Calu3 (cell line): ENCODE measurements at regions not wholly inside any gene's neighbourhood (a gene's known extent, or its start where the extent isn't known, plus 50 kb on each side); places are given as distances from the start of the nearest gene placed in this dataset.

Experiments
- BruUV-seq: library from RNA; stranded (reverse); fragments of 400-500 nt; replicated peaks from 2 replicates; lab custom pipeline; 2021; lab: Mats Ljungman, UMichigan
- CTCF ChIA-PET: fragments of 300-600 bp; sonication (Branson Sonifier 250); formaldehyde crosslinking; loops from one replicate; lab custom pipeline; 2022; ENCODE audit warnings: antibody characterized with exemption; lab: Charles Lee
- DNase-seq: peaks from one replicate; pipeline ENCODE4 v3.0.0; 2022
- H3K27ac Mint-ChIP-seq: one replicate; pipeline ENCODE4 v1.8.0; 2022; ENCODE audit warnings: mixed read lengths; ENCODE audit not compliant: unreplicated experiment
- H3K27me3 Mint-ChIP-seq: one replicate; pipeline ENCODE4 v1.8.0; 2022; ENCODE audit warnings: mixed read lengths; ENCODE audit not compliant: unreplicated experiment
- H3K36me3 Mint-ChIP-seq: one replicate; pipeline ENCODE4 v1.8.0; 2022; ENCODE audit warnings: mild to moderate bottlenecking, moderate library complexity, mixed read lengths; ENCODE audit not compliant: insufficient read depth, unreplicated experiment
- H3K4me1 Mint-ChIP-seq: one replicate; pipeline ENCODE4 v1.8.0; 2022; ENCODE audit warnings: mild to moderate bottlenecking, low read depth, mixed read lengths; ENCODE audit not compliant: unreplicated experiment
- H3K4me3 Mint-ChIP-seq: one replicate; pipeline ENCODE4 v1.8.0; 2022; ENCODE audit warnings: mild to moderate bottlenecking, low read depth, moderate library complexity, mixed read lengths; ENCODE audit not compliant: unreplicated experiment
- H3K9me3 Mint-ChIP-seq: one replicate; pipeline ENCODE4 v1.8.0; 2022; ENCODE audit warnings: low read depth, mixed read lengths; ENCODE audit not compliant: unreplicated experiment
- CTCF ChIP-seq: fragments of 200-600 bp; IDR thresholded peaks from one replicate; pipeline ENCODE4 v1.8.0; 2022; ENCODE audit warnings: antibody characterized with exemption; ENCODE audit not compliant: unreplicated experiment
- intact Hi-C: fragments of 100-400 bp; cut with micrococcal nuclease; formaldehyde crosslinking; loops from one replicate; pipeline ENCODE4 v1.10.0; 2022; ENCODE audit not compliant: unreplicated experiment

GRCh38 chr5:176174345-176175025 is 63.7 kb upstream of the SIMC1 start:
- no peak overlapping the region for H3K27ac Mint-ChIP-seq
- H3K36me3 Mint-ChIP-seq = no peaks in the 10 kb centered on the region
- no peak overlapping the region for H3K4me3 Mint-ChIP-seq
- H3K27me3 Mint-ChIP-seq = peaks cover 57% of the 10 kb centered on the region
- CTCF ChIA-PET = interaction anchor here (1.0 kb wide), 1 partner anchor 12 kb away, joined by 5 read pairs; no protein-coding TSS in a partner anchor
- intact Hi-C loops = no loop called here
- no peaks in the 10 kb centered on the region for H3K4me1 Mint-ChIP-seq
- no peak for TF ChIP-seq CTCF
- H3K9me3 Mint-ChIP-seq = peaks cover 5% of the 10 kb centered on the region
- no peak for DNase-seq
- BruUV-seq = no TSS peak

GRCh38 chr5:176175101-176175852 is 62.9 kb upstream of the SIMC1 start:
- H3K36me3 Mint-ChIP-seq = no peaks in the 10 kb centered on the region
- H3K9me3 Mint-ChIP-seq = peaks cover 5% of the 10 kb centered on the region
- intact Hi-C loops = no loop called here
- no peaks in the 10 kb centered on the region for H3K4me1 Mint-ChIP-seq
- TF ChIP-seq CTCF = no peak
- no peak overlapping the region for H3K4me3 Mint-ChIP-seq
- no peak overlapping the region for H3K27ac Mint-ChIP-seq
- CTCF ChIA-PET = interaction anchor here (1.0 kb wide), 1 partner anchor 13 kb away, joined by 5 read pairs; no protein-coding TSS in a partner anchor
- no TSS peak for BruUV-seq
- peaks cover 57% of the 10 kb centered on the region for H3K27me3 Mint-ChIP-seq
- DNase-seq = no peak

- Mint-ChIP-seq H3K27me3 (peaks cover 61% of the 10 kb centered on the region), H3K4me3 (no peak overlapping the region), H3K9me3 (peaks cover 5% of the 10 kb centered on the region), H3K36me3 (no peaks in the 10 kb centered on the region), H3K4me1 (no peaks in the 10 kb centered on the region), H3K27ac (no peak overlapping the region)
- intact Hi-C loops = no loop called here
- no TSS peak for BruUV-seq
- TF ChIP-seq CTCF = no peak
- CTCF ChIA-PET = no interaction called here
- no peak for DNase-seq
Measured at GRCh38 chr5:176176231-176176630, 62.0 kb upstream of the SIMC1 start.

- Mint-ChIP-seq H3K27me3 (peaks cover 87% of the 10 kb centered on the region), H3K4me1 (no peaks in the 10 kb centered on the region), H3K27ac (no peak overlapping the region), H3K4me3 (no peak overlapping the region), H3K36me3 (no peaks in the 10 kb centered on the region), H3K9me3 (peaks cover 5% of the 10 kb centered on the region)
- peak; percentile 12 for DNase-seq
- BruUV-seq = no TSS peak
- TF ChIP-seq CTCF = no peak
- CTCF ChIA-PET = no interaction called here
- intact Hi-C loops = no loop called here
Measured at GRCh38 chr5:176178789-176179188, 59.4 kb upstream of the SIMC1 start.
